Urothelium cell line (cell line): ENCODE measurements at regions not wholly inside any gene's neighbourhood (a gene's known extent, or its start where the extent isn't known, plus 50 kb on each side); places are given as distances from the start of the nearest gene placed in this dataset.
"Not testable (repeated sequence)": the region's sequence is repeated elsewhere in the genome, so short reads cannot be mapped to it uniquely, and the experiment has no call there.

ENCODE experiments used
- DNase-seq: peaks from one replicate; pipeline ENCODE4 v3.0.0; 2011; ENCODE audit warnings: low spot score, mixed read lengths
- FAIRE-seq: peaks from 2 replicates; lab custom pipeline; 2011; peaks lifted over from hg19 to GRCh38; lab: Jason Lieb, UNC

GRCh38 chr2:181789827-181790448 lies 101.6 kb upstream of the ITPRID2 start:
- DNase-seq (no peak), FAIRE-seq (peak; percentile 27)

DNA sequence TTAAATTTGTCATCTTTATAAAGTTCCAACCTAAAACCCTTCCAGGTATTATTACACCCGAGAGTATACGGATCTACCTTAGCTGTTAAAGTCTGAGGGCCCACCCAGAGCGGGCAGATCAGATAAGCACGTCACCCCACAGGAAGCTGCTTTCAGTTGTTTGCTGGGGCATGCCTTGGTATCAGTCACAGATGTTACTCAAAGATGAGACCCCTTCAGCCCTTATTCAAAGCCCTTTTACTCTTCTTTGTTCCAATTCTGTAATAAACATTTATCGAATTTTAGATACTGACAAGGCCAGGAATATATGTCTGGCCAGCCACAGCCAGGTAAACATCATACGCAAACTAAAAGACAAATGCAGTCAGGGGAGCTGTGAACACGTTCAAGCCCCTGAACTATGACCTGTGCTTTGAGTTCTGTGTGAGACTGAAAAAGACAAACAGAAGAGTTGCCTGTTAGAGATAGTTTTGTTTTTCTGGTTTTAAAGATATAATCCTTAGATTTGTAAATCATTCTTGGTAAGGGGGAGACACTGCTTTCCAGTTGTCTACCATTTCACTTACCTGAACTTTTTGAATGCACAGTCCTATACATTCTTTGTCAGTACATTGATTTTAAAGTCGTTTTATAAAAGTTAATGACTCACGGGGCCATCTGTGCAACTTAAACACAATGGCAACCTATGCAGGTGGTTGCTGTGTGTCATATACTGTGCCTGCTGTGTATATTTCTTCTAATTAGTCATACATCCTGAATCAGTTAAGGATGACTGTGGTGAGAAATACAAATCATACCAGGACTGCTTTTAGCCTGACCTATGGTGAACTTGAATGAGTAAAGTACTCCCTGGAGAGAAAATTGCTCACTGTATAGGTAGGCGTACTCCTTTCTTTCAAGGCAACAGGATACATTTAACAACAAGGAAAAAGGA lies 100.5 kb upstream of the ITPRID2 start:
- peak; percentile 58 for FAIRE-seq
- peak; percentile 74 for DNase-seq

GRCh38 chr2:181792906-181793305 lies 98.6 kb upstream of the ITPRID2 start:
- FAIRE-seq, result no peak
- DNase-seq, result no peak

DNA sequence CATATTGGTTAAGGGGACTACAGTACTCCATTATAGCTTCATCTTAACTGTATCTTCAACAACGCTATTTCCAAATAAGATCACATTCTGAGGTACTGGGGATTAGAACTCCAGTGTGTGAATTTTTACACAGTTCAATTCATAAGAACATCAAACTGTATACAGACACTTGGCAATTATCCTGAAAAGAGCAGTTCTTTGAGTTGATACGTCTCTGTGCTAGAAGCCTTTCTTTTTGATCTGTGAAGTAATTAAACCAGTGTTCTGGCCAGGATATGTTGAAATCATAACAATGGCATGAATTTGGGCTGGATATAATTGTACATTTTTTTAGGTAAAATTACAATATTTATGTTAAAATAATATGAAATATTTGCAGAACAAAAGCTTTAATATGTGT lies 93.5 kb upstream of the ITPRID2 start:
- no peak for FAIRE-seq
- no peak for DNase-seq

DNA sequence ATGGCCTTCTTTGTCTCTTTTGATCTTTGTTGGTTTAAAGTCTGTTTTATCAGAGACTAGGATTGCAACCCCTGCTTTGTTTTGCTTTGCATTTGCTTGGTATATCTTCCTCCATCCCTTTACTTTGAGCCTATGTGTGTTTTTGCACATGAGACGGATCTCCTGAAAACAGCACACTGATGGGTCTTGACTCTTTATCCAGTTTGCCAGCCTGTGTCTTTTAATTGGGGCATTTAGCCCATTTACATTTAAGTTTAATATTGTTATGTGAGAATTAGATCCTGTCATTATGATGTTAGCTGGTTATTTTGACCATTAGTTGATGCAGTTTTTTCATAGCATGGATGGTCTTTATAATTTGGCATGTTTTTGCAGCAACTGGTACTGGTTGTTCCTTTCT lies 89.2 kb upstream of the ITPRID2 start:
- not testable (repeated sequence) for DNase-seq, FAIRE-seq

- DNase-seq, FAIRE-seq: not testable (repeated sequence)
Observed at GRCh38 chr2:181803903-181804799, 87.4 kb upstream of the ITPRID2 start.

- FAIRE-seq (no peak), DNase-seq (no peak)
Observed at GRCh38 chr2:181805228-181806038, 86.1 kb upstream of the ITPRID2 start.

GRCh38 chr2:181806039-181806392 lies 85.5 kb upstream of the ITPRID2 start:
- FAIRE-seq, result no peak
- DNase-seq, result no peak

DNA sequence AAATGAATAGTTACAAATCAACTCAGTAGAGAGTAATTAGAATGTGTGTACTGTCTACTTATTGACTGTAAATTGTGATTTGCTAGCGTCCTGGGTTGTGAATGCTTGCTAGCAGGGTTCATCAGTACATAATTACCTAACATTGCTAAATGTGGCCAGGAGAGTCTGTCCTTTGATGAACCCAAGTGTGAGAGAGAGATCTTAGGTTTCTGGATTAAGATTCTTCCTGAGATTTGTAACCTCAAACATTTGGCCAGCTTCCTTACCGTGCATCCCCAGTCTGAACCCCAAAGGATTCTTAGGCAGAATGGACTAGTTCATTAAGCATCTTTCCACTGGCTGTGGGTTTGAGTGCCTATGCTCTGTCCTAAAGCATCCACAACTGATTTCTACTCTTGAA lies 84.0 kb upstream of the ITPRID2 start:
- FAIRE-seq, result no peak
- no peak for DNase-seq

DNA sequence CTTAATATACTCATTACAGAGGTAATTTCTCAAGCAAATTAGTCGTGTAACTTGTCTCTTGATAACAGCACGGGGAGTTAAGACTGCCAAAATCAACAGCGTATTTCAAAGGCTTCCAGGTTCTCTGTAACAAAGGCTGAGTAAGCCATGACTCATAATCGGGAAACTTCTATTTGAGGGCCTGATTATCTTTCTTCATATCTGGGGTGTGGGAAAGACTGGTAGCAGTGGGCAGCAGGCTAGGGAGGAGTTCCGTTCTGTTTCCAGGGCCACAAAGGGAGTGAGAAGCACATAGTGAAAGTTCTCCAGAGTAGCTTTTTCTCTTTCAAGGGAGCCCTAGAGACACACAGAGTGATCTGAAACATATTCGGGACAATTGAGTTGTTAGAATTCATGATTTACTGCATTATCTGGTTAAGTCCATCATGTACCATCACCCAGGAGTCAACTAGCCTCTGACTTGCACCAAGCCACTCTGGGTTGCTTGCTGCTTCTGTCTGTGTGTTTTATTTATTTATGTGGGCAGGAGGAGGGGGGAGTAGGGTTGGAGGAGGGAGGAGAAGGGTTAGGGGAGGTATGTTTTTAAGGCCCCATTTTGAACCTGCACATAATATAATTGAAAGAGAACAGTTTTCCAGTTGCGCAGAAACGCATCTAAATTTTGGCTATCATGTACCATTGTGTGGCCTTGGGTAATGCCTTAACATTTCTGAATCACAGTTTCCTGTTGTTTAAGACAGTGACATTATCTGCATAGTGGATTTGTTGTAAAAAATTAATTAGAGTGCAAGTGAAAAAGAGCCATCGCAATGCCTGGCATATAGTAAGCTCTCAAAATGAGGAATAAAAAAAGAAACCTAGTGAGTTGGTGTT lies 80.5 kb upstream of the ITPRID2 start:
- FAIRE-seq (no peak), DNase-seq (peak; percentile 77)

DNA sequence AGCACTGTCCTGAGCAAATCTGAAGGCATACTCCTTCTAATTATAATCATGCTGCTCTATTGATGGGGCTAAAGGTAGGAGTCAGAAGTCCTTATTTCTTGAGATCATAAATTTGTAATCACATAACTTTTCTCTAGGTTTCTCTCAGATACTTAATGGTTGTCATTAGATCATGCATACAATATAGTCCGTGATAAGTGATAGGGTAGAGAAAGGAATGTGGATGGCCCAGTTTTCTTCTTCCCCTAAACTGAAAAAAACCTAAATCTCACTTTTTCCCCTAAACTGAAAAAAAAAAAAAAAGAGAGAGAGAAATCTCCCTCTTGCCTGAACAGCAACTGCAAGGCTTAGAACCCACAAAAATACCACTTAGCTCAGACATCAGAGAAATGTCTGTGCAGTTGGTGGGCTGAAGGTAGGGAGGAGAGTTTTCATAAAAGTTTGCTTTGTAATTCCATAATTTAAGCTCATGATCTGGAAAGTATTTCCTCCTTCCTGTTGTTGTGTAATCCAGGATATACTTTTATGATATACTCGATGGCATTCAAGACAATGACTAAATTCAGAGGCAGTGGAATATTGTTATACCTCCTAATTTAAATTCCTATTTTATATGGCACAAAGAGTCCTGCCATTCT lies 79.3 kb upstream of the ITPRID2 start:
- FAIRE-seq (no peak), DNase-seq (no peak)

GRCh38 chr2:181814057-181814491 lies 77.5 kb upstream of the ITPRID2 start:
- DNase-seq, result no peak
- FAIRE-seq, result no peak

DNA sequence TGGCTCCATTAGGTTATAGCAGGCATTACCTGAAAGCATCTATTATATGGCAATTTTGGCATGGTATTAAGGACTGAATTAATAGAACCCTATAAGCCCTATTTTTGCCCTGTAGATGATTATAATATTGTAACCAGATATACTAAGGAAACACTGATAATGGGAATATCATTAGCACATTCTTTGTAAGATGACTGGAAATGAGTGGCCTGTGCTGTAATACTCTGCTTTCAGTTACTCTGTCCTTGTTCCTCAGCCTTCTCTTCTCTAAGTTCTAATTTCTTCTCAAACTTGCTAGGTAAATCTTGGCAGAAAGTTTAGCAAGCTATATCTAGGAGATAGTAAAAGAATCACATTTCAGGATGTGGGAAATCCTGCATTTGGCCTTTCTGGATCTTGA lies 74.0 kb upstream of the ITPRID2 start:
- no peak for FAIRE-seq
- DNase-seq, result no peak

DNA sequence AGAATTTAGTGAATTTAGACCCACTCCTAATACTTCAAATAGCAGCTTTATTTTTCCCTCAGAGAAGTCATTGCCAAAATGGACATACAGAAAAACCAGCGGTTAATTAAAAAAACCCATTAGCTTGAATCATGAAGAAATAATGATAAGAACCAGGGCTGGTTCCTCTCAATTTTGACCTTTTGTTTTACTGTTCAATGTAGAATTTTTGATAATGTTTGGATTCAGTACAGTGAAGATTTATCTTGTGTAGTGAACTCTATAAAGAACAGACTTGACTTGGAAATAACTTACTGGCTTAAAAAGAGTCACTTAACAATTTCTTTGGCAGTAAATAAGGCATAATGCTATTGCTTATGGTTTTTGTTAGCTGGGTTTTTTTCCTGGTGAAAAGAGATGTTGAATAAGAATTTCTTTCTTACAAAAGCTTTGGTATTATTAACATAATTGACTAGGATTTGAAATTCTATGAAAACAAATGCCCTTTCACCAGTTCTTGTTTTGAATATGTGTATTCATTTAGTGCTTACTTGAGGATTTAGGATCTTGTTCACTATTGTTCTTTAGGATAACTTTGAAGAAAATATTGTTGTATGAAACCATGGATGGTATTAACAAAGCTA lies 73.4 kb upstream of the ITPRID2 start:
- no peak for FAIRE-seq

DNA sequence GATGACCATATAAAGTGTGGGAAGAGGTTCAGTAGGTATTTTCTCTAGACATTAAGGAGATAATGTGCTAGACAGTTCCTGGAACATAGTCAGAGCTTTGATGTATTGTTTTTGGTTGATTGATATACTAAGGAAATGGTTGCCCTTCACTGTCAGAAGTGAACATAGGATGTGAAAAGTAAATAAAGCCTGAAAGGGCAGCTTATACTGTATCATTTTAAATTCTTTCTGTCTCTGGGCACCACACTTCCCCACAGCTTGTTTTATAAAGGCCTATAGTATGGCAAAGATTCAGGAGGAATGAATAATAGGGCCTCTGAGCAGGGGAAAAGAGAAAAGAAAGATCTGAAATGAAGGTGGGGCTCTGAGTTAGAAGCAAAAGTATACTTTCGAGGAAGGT lies 72.7 kb upstream of the ITPRID2 start:
- DNase-seq (no peak), FAIRE-seq (no peak)

More for the DNA sequence above, 73.4 kb upstream of the ITPRID2 start:
- DNase-seq, result no peak

GRCh38 chr2:181821049-181821448 lies 70.5 kb upstream of the ITPRID2 start:
- FAIRE-seq (no peak), DNase-seq (no peak)

DNA sequence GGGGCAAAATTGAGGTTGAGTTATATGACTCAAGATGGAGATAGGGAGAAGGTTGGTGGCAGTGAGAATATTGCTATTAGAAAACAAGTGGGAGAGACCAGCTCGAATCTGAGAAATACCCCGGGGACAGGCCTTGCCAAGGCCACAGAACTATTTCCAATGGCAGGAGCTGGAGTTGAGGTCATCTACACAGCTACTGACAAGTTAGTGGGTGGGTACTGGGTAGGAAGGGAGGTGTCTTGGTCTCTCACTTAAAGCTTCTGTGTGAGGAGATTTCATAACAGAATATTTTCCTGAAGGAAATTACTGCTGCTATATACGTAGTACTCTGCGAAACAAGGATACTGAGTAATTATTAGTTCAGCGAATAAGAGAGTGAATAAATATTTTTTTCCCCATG lies 69.4 kb upstream of the ITPRID2 start:
- DNase-seq (no peak), FAIRE-seq (no peak)

DNA sequence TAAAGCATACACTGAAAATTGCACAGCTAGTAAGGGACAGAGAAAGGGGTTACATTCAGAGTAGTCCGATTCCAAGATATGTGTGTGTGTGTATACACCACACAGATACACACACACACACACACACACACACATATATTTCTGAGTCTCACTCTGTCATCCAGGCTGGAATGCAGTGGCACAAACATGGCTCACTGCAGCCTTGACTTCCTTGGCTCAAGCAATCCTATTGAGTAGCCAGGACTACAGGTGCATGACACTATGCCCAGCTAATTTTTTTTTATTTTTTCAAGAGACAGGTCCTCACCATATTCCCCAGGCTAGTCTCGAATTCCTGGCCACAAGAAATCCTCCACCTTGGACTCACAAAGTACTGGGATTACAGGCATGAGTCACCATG lies 68.1 kb upstream of the ITPRID2 start:
- no peak for DNase-seq
- peak; percentile 56 for FAIRE-seq
